ENCODE measurements at regions not wholly inside any gene's neighbourhood (a gene's known extent, or its start where the extent isn't known, plus 50 kb on each side); places are given as distances from the start of the nearest gene placed in this dataset.

DNA sequence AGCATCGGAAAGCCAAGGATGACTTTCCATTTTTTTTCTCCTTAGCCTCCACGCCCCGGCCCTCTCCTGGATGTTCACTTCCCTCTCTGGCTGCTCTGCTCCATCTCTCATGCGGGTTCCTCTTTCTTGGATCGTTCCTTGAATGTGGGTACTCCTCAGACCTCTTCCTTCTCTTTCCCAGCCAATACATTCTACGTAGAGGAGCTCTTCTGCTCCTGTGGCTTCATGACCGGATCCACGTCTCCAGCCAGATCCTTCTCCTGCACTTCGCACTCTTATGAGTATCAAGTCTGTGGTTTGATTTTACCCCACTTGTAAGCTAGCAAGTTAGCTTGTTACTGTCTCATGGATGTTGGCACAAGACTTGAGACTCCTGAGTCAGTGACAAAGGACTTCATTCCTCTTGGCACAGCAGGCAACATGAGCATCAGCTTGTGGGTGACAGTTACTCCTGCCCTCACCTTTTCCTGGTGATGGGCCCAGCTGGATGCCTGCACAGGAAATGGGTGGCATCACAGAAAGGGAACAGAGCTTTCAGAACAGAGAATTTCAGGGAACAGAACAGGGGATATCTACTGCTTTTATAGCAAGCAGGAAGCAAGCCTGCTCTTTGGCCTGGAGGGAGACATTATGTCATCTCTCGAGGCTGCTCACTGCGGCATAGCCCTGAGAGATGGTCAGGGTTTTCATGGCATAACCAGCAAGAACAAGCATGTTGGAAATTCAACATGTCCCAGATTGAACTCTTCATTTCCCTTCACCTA is 100.1 kb upstream of the KIF26B start (continued):
- TF ChIP-seq, protein P1, sequence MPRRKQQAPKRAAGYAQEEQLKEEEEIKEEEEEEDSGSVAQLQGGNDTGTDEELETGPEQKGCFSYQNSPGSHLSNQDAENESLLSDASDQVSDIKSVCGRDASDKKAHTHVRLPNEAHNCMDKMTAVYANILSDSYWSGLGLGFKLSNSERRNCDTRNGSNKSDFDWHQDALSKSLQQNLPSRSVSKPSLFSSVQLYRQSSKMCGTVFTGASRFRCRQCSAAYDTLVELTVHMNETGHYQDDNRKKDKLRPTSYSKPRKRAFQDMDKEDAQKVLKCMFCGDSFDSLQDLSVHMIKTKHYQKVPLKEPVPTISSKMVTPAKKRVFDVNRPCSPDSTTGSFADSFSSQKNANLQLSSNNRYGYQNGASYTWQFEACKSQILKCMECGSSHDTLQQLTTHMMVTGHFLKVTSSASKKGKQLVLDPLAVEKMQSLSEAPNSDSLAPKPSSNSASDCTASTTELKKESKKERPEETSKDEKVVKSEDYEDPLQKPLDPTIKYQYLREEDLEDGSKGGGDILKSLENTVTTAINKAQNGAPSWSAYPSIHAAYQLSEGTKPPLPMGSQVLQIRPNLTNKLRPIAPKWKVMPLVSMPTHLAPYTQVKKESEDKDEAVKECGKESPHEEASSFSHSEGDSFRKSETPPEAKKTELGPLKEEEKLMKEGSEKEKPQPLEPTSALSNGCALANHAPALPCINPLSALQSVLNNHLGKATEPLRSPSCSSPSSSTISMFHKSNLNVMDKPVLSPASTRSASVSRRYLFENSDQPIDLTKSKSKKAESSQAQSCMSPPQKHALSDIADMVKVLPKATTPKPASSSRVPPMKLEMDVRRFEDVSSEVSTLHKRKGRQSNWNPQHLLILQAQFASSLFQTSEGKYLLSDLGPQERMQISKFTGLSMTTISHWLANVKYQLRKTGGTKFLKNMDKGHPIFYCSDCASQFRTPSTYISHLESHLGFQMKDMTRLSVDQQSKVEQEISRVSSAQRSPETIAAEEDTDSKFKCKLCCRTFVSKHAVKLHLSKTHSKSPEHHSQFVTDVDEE (CRISPR knock-in tag; IDR thresholded peaks at IDR 0.05), result no peak

DNA sequence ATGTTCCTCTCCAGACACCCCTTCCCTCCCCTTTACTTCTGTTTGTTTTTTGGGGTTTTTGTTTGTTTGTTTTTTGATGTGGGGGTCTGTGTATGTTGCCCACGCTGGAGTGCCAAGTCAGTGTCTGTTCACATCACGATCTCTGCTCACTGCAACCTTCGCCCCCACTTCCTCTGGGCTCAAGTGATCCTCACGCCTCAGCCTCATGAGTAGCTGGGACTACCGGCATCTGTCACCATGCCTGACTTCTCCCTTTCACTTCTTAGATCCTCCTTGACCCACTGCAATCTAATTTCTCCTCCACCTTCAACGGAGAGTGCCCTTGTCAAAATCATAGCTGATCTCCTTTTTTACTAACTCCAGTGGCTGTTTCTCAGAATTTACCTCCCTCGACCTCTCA is 100.7 kb upstream of the KIF26B start:
- TF ChIP-seq PPARA (CRISPR knock-in tag; IDR thresholded peaks at IDR 0.05; ENCODE audit: borderline replicate concordance) (no peak), BACH2 (CRISPR knock-in tag; IDR thresholded peaks at IDR 0.05; ENCODE audit: borderline replicate concordance) (no peak), ZFP30 (CRISPR knock-in tag; IDR thresholded peaks at IDR 0.05) (no peak), TCF4 (CRISPR knock-in tag; IDR thresholded peaks at IDR 0.05; ENCODE audit: borderline replicate concordance) (no peak), ISL1 (CRISPR knock-in tag; IDR thresholded peaks at IDR 0.05) (no peak), ESRRG (CRISPR knock-in tag; IDR thresholded peaks at IDR 0.05) (no peak), OSR1 (CRISPR knock-in tag; IDR thresholded peaks at IDR 0.05) (no peak), RARB (CRISPR knock-in tag; IDR thresholded peaks at IDR 0.05) (no peak), SNAI2 (CRISPR knock-in tag; IDR thresholded peaks at IDR 0.05) (no peak), ZNF565 (CRISPR knock-in tag; conservative IDR thresholded peaks at IDR 0.05; ENCODE audit: low read depth) (no peak)
- TF ChIP-seq, protein P2, sequence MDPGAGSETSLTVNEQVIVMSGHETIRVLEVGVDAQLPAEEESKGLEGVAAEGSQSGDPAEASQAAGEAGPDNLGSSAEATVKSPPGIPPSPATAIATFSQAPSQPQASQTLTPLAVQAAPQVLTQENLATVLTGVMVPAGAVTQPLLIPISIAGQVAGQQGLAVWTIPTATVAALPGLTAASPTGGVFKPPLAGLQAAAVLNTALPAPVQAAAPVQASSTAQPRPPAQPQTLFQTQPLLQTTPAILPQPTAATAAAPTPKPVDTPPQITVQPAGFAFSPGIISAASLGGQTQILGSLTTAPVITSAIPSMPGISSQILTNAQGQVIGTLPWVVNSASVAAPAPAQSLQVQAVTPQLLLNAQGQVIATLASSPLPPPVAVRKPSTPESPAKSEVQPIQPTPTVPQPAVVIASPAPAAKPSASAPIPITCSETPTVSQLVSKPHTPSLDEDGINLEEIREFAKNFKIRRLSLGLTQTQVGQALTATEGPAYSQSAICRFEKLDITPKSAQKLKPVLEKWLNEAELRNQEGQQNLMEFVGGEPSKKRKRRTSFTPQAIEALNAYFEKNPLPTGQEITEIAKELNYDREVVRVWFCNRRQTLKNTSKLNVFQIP (CRISPR knock-in tag; IDR thresholded peaks at IDR 0.05; ENCODE audit: borderline replicate concordance, low read depth), result no peak
- TF ChIP-seq, protein P3, sequence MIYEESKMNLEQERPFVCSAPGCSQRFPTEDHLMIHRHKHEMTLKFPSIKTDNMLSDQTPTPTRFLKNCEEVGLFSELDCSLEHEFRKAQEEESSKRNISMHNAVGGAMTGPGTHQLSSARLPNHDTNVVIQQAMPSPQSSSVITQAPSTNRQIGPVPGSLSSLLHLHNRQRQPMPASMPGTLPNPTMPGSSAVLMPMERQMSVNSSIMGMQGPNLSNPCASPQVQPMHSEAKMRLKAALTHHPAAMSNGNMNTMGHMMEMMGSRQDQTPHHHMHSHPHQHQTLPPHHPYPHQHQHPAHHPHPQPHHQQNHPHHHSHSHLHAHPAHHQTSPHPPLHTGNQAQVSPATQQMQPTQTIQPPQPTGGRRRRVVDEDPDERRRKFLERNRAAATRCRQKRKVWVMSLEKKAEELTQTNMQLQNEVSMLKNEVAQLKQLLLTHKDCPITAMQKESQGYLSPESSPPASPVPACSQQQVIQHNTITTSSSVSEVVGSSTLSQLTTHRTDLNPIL (CRISPR knock-in tag; IDR thresholded peaks at IDR 0.05; ENCODE audit: low read depth), result no peak
- TF ChIP-seq, protein P4, sequence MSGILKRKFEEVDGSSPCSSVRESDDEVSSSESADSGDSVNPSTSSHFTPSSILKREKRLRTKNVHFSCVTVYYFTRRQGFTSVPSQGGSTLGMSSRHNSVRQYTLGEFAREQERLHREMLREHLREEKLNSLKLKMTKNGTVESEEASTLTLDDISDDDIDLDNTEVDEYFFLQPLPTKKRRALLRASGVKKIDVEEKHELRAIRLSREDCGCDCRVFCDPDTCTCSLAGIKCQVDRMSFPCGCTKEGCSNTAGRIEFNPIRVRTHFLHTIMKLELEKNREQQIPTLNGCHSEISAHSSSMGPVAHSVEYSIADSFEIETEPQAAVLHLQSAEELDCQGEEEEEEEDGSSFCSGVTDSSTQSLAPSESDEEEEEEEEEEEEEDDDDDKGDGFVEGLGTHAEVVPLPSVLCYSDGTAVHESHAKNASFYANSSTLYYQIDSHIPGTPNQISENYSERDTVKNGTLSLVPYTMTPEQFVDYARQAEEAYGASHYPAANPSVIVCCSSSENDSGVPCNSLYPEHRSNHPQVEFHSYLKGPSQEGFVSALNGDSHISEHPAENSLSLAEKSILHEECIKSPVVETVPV (CRISPR knock-in tag; IDR thresholded peaks at IDR 0.05), result no peak

DNA sequence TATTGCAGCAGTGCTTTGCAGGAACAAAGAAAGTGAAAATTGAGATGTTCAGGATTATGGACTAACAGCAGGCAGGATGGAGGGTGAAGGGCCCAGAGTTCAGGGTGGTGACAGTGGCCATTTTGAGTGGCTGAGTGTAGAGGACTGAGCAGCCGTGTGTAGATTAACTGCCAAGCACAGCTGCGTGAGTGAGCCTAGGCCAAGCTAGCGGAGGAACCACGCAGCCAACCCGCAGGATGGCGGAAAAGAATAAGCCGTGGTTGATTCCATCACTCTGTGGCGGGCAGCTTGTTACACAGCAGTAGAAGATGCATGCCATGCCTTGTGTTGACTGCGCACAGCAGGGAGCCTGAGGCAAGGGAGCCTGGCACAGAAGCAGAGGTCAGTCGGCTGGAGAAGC is 102.5 kb upstream of the KIF26B start:
- TF ChIP-seq ZFP30 (CRISPR knock-in tag; IDR thresholded peaks at IDR 0.05), result no peak
- no peak for ATAC-seq

More for the DNA sequence above, 100.7 kb upstream of the KIF26B start:
- no peak for ATAC-seq

DNA sequence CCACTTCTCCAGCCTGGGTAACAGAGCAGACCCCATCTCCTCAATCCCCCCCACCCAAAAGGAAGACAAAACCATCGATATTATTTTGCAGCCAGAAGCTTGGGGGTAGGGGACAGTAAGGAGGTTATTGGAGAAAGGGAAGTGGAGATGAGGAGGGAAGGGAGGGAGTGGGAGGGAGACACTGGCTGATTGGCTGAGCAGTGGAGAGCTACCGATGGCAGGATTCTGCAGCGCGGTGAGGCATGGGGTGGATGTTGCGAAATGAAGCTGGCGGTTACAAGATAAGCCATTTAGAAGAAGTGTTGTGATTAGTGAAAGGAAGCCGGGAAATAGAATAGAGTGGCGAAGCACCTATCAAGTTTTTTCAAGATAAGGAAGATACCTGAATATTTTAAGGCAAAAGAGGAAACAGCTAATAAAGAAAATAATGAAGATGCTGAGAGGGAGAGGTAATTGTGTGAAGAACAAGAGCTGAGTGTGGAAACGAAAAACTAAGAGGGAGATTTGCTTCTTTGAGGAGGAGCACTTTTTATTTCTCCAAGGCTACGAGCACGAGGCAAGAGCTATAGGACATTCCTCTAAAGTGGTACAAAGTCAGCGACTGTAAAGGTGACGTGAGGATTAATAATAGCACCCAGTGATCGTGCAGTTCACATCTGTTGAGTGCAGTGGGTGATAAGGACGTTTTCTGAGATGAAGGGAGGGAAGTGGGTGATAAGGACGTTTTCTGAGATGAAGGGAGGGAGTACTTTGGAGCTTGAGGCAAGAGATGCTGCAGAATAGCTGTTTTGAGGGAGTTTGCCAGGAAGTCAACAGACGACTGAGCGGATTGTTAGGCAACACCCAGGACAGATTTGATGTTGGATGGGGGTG is 103.2 kb upstream of the KIF26B start:
- TF ChIP-seq ZNF565 (CRISPR knock-in tag; conservative IDR thresholded peaks at IDR 0.05; ENCODE audit: low read depth) (no peak), BACH2 (CRISPR knock-in tag; IDR thresholded peaks at IDR 0.05; ENCODE audit: borderline replicate concordance) (no peak), ZNF70 (CRISPR knock-in tag; IDR thresholded peaks at IDR 0.05) (no peak), ISL1 (CRISPR knock-in tag; IDR thresholded peaks at IDR 0.05) (no peak), ESRRG (CRISPR knock-in tag; IDR thresholded peaks at IDR 0.05) (no peak), ARNTL (CRISPR knock-in tag; IDR thresholded peaks at IDR 0.05; ENCODE audit: borderline replicate concordance, low read depth) (no peak)
- TF ChIP-seq, protein P5, sequence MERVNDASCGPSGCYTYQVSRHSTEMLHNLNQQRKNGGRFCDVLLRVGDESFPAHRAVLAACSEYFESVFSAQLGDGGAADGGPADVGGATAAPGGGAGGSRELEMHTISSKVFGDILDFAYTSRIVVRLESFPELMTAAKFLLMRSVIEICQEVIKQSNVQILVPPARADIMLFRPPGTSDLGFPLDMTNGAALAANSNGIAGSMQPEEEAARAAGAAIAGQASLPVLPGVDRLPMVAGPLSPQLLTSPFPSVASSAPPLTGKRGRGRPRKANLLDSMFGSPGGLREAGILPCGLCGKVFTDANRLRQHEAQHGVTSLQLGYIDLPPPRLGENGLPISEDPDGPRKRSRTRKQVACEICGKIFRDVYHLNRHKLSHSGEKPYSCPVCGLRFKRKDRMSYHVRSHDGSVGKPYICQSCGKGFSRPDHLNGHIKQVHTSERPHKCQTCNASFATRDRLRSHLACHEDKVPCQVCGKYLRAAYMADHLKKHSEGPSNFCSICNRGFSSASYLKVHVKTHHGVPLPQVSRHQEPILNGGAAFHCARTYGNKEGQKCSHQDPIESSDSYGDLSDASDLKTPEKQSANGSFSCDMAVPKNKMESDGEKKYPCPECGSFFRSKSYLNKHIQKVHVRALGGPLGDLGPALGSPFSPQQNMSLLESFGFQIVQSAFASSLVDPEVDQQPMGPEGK (CRISPR knock-in tag; IDR thresholded peaks at IDR 0.05; ENCODE audit: borderline replicate concordance), result no peak
- TF ChIP-seq, protein P2 (CRISPR knock-in tag; IDR thresholded peaks at IDR 0.05; ENCODE audit: borderline replicate concordance, low read depth), result no peak
- TF ChIP-seq, protein P4 (CRISPR knock-in tag; IDR thresholded peaks at IDR 0.05), result no peak

More for the DNA sequence above, 103.2 kb upstream of the KIF26B start:
- no peak for ATAC-seq

Data from SK-N-SH treated with all-trans-retinoic acid at 6 μM for 48 hours (cell line).